ENCODE measurements at regions not wholly inside any gene's neighbourhood (a gene's known extent, or its start where the extent isn't known, plus 50 kb on each side); places are given as distances from the start of the nearest gene placed in this dataset.

DNA sequence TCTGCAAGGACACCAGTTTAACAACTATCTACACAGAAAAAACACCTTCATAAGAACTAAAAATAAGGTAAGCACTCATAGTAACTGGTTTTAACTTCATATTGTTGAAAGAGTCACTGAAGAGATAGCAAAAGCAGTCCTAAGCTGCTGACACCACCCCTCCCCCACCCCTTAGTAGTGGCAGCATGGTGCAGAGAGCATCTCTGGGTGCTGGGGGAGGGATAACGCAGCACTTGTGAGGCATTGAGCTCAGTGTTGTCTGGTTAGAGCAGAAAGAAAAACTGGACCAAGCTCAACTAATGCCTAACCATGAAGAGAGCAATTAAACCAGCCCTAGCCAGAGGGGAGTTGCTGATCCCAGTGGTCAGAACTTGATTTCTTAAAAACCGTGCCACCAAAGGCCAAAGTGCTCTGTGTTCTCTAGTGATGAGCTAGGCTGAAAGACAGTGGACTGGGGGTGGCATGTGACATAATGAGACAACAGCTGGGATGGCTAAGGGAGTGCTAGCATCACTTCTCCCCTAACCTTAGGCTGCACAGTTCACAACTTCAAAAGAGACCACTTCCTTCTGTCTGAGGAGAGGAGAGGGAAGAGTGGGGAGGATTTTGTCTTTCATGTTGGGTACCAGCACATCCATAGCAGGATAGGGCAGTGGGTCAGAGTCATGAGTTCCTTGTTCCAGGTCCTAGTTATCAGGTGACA is 669.3 kb downstream of the PDHA2 start:
- Histone ChIP-seq H3K4me1 (ENCODE audit: insufficient read depth, low read length) (no peaks in the 10 kb centered on the region), H3K27ac (ENCODE audit: low read depth, low read length) (no peak overlapping the region), H3K9me3 (ENCODE audit: control insufficient read depth in 1 of 2, low read length in 2 of 2) (no peaks in the 10 kb centered on the region), H3K4me3 (ENCODE audit: low read length in 2 of 2) (no peak overlapping the region), H3K27me3 (ENCODE audit: insufficient read depth, low read length) (no peaks in the 10 kb centered on the region), H3K36me3 (ENCODE audit: insufficient read depth, low read length) (no peaks in the 10 kb centered on the region)
- intact Hi-C loops (cut with micrococcal nuclease), result no loop called here
- no peak for DNase-seq
- H3K9me3 Mint-ChIP-seq, result peaks cover 0 to 8% (median 3%) of the 10 kb centered on the region in 8 donors
- H3K4me1 Mint-ChIP-seq, result no peaks in the 10 kb centered on the region
- no peak overlapping the region for H3K4me3 Mint-ChIP-seq
- no peaks in the 10 kb centered on the region for H3K36me3 Mint-ChIP-seq
- no peak overlapping the region for H3K27ac Mint-ChIP-seq
- POLR2A ChIA-PET (ENCODE audit: partially characterized antibody), result no interaction called here
- H3K27me3 Mint-ChIP-seq, result no peaks in the 10 kb centered on the region
- CTCF ChIA-PET (ENCODE audit: partially characterized antibody), result no interaction called here

DNA sequence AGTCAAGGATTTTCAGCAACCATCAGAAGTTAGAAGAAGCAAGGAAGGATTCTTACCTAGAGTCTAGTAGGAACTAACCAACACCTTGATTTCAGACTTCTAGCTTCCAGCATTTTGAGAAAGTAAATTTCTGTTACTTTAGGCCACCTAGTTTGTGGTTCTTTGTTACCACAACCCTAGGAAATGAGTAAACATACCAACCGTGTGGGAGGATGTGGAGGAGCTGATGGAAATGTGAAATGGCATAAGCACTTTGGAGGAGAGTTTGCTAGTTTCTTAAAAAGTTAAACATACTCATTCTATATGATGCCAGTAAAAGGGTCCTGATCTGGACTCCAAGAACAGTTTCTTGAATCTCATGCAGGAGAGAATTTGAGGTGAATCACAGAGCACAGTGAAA is 679.4 kb downstream of the PDHA2 start:
- Histone ChIP-seq H3K36me3 (ENCODE audit: insufficient read depth, low read length) (no peaks in the 10 kb centered on the region), H3K9me3 (ENCODE audit: control insufficient read depth in 1 of 2, low read length in 2 of 2) (no peaks in the 10 kb centered on the region), H3K27me3 (ENCODE audit: insufficient read depth, low read length) (no peaks in the 10 kb centered on the region), H3K4me3 (ENCODE audit: low read length in 2 of 2) (no peak overlapping the region), H3K27ac (ENCODE audit: low read depth, low read length) (no peak overlapping the region), H3K4me1 (ENCODE audit: insufficient read depth, low read length) (no peaks in the 10 kb centered on the region)
- Mint-ChIP-seq H3K27me3 (no peaks in the 10 kb centered on the region), H3K27ac (no peak overlapping the region), H3K36me3 (no peaks in the 10 kb centered on the region), H3K9me3 (peaks cover 0 to 5% (median 3%) of the 10 kb centered on the region in 8 donors), H3K4me1 (no peaks in the 10 kb centered on the region), H3K4me3 (no peak overlapping the region)
- ChIA-PET CTCF (ENCODE audit: partially characterized antibody) (no interaction called here), POLR2A (ENCODE audit: partially characterized antibody) (no interaction called here)
- no peak for DNase-seq
- intact Hi-C loops (cut with micrococcal nuclease), result no loop called here

DNA sequence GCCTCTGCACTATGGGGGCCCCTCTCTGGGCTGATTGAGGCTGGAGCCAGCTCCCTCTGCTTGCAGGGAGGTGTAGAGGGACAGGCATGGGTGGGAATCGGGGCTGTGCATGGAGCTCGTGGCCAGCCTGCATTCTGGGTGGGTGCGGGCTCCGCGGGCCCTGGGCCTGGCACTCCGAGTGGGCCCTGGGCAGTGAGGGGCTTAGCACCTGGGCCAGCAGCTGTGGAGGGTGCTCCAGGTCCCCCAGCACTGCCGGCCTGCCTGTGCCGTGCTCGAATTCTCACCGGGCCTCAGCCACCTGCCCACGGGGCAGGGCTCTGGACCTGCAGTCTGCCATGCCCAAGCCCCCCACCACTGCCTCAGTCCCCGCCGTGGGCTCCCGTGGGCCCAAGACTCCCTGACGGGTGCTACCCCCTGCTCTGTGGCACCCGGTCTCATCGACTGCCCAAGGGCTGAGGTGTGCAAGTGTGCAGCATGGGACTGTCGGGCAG is 681.2 kb downstream of the PDHA2 start:
- Histone ChIP-seq H3K4me1 (ENCODE audit: insufficient read depth, low read length) (no peaks in the 10 kb centered on the region), H3K27me3 (ENCODE audit: insufficient read depth, low read length) (no peaks in the 10 kb centered on the region), H3K27ac (ENCODE audit: low read depth, low read length) (no peak overlapping the region), H3K9me3 (ENCODE audit: control insufficient read depth in 1 of 2, low read length in 2 of 2) (no peaks in the 10 kb centered on the region), H3K36me3 (ENCODE audit: insufficient read depth, low read length) (no peaks in the 10 kb centered on the region), H3K4me3 (ENCODE audit: low read length in 2 of 2) (no peak overlapping the region)
- no peaks in the 10 kb centered on the region for H3K27me3 Mint-ChIP-seq
- ChIA-PET POLR2A (ENCODE audit: partially characterized antibody) (no interaction called here), CTCF (ENCODE audit: partially characterized antibody) (no interaction called here)
- H3K4me3 Mint-ChIP-seq, result no peak overlapping the region
- H3K27ac Mint-ChIP-seq, result no peak overlapping the region
- peaks cover 0 to 3% (median 0%) of the 10 kb centered on the region in 8 donors for H3K9me3 Mint-ChIP-seq
- intact Hi-C loops (cut with micrococcal nuclease), result no loop called here
- no peak for DNase-seq
- no peaks in the 10 kb centered on the region for H3K36me3 Mint-ChIP-seq
- no peaks in the 10 kb centered on the region for H3K4me1 Mint-ChIP-seq

DNA sequence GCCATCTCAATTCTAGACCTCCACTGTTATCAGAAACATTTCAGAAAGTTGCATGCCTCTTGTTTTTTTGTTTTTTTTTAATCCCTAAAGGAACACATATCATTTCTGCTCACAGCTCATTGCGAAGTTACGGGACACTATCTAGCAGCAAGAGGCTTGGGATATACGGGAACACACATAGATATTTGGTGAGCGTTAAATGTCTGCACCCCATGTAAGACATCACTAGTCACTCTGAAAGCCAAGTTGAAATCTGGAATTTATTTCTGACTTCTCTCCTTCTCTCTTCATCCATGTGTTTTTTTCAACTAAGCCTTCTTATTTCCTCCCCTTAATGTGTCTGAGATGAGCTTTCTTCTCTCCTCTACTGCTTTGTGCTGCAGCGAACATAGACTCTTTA is 683.7 kb downstream of the PDHA2 start:
- no peak for DNase-seq
- H3K27ac ChIP-seq (ENCODE audit: low read depth, low read length), result no peak overlapping the region
- no peak overlapping the region for H3K4me3 ChIP-seq (ENCODE audit: low read length in 2 of 2)
- no peaks in the 10 kb centered on the region for H3K4me1 ChIP-seq (ENCODE audit: insufficient read depth, low read length)
- intact Hi-C loops (cut with micrococcal nuclease), result no loop called here
- H3K9me3 Mint-ChIP-seq, result peaks cover 0 to 3% (median 0%) of the 10 kb centered on the region in 8 donors
- H3K9me3 ChIP-seq (ENCODE audit: control insufficient read depth in 1 of 2, low read length in 2 of 2), result no peaks in the 10 kb centered on the region
- no peaks in the 10 kb centered on the region for H3K27me3 ChIP-seq (ENCODE audit: insufficient read depth, low read length)
- CTCF ChIA-PET (ENCODE audit: partially characterized antibody), result no interaction called here
- no peak overlapping the region for H3K27ac Mint-ChIP-seq
- H3K36me3 Mint-ChIP-seq, result no peaks in the 10 kb centered on the region
- no peak overlapping the region for H3K4me3 Mint-ChIP-seq
- no peaks in the 10 kb centered on the region for H3K4me1 Mint-ChIP-seq
- H3K36me3 ChIP-seq (ENCODE audit: insufficient read depth, low read length), result no peaks in the 10 kb centered on the region
- POLR2A ChIA-PET (ENCODE audit: partially characterized antibody), result no interaction called here
- no peaks in the 10 kb centered on the region for H3K27me3 Mint-ChIP-seq

DNA sequence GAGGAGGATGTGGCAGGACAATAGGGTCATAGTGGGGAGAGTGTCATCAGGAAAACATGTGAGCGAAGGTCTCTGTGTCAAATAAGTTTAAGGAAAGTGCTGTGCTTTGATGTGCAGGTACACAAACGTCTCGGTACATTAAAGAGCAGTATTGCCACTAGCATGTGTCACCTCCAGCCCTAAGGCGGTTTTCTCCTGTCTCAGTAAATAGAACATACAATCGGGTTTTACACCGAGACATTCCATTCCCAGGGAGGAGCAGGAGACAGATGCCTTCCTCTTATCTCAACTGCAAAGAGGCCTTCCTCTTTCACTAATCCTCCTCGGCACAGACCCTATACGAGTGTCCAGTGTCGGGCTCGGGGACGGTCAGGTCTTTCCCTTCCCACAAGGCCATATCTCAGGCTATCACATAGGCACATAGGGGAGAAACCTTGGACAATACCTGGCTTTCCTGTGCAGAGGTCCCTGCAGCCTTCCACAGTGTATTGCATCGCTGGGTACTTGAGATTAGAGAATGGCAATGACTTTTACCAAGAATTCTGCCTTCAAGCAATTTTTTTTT is 684.5 kb downstream of the PDHA2 start:
- no peaks in the 10 kb centered on the region for H3K4me1 ChIP-seq (ENCODE audit: insufficient read depth, low read length)
- Mint-ChIP-seq H3K4me1 (no peaks in the 10 kb centered on the region), H3K9me3 (peaks cover 0 to 3% (median under 1%) of the 10 kb centered on the region in 8 donors), H3K27me3 (no peaks in the 10 kb centered on the region), H3K36me3 (no peaks in the 10 kb centered on the region), H3K4me3 (no peak overlapping the region), H3K27ac (no peak overlapping the region)
- no peaks in the 10 kb centered on the region for H3K36me3 ChIP-seq (ENCODE audit: insufficient read depth, low read length)
- no peaks in the 10 kb centered on the region for H3K9me3 ChIP-seq (ENCODE audit: control insufficient read depth in 1 of 2, low read length in 2 of 2)
- DNase-seq, result no peak
- H3K27ac ChIP-seq (ENCODE audit: low read depth, low read length), result no peak overlapping the region
- CTCF ChIA-PET (ENCODE audit: partially characterized antibody), result no interaction called here
- POLR2A ChIA-PET (ENCODE audit: partially characterized antibody), result no interaction called here
- intact Hi-C loops (cut with micrococcal nuclease), result no loop called here
- H3K27me3 ChIP-seq (ENCODE audit: insufficient read depth, low read length), result no peaks in the 10 kb centered on the region
- H3K4me3 ChIP-seq (ENCODE audit: low read length in 2 of 2), result no peak overlapping the region

DNA sequence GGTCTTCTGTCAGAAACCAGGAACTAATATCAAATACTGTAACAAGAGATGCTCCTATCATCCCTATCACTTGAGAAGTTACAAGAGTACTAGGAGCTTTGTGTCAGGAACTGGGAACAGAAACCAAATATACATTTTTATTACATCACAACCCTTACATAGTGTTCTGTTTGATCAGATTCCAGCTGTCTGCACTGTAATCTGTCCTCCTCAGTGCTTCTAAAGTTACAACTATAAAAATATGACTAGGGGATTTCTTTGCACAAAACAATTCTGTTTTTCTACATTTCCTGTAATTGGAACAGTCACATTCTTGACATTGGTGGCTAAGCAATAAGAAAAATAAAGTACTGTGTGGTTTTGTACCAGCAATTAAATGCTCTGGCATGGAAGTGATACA is 686.0 kb downstream of the PDHA2 start:
- Mint-ChIP-seq H3K4me3 (no peak overlapping the region), H3K27ac (no peak overlapping the region), H3K9me3 (peaks cover 0 to 6% (median 0%) of the 10 kb centered on the region in 8 donors), H3K27me3 (no peaks in the 10 kb centered on the region), H3K4me1 (no peaks in the 10 kb centered on the region), H3K36me3 (no peaks in the 10 kb centered on the region)
- Histone ChIP-seq H3K9me3 (ENCODE audit: control insufficient read depth in 1 of 2, low read length in 2 of 2) (no peaks in the 10 kb centered on the region), H3K27me3 (ENCODE audit: insufficient read depth, low read length) (no peaks in the 10 kb centered on the region), H3K27ac (ENCODE audit: low read depth, low read length) (no peak overlapping the region), H3K4me3 (ENCODE audit: low read length in 2 of 2) (no peak overlapping the region), H3K36me3 (ENCODE audit: insufficient read depth, low read length) (no peaks in the 10 kb centered on the region), H3K4me1 (ENCODE audit: insufficient read depth, low read length) (no peaks in the 10 kb centered on the region)
- intact Hi-C loops (cut with micrococcal nuclease), result no loop called here
- ChIA-PET POLR2A (ENCODE audit: partially characterized antibody) (no interaction called here), CTCF (ENCODE audit: partially characterized antibody) (no interaction called here)
- no peak for DNase-seq

DNA sequence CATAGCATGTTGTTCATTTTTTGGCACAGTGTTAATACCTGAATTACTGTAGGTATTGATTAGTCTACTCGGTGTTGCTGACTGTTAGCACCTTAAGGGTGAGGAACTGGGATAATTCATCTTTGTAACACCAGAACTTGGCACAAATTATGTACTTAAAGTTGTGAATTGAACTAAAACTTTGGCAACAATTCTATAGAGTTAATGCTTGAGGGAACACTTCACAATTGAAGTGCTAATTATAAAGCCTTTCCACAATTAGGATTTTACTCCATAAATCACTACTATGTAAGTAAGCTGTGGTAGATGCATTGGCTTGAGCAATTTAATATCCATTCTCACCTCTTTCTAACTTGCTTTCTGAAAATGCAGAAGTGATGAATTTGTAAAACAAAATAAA is 686.7 kb downstream of the PDHA2 start:
- intact Hi-C loops (cut with micrococcal nuclease), result no loop called here
- Mint-ChIP-seq H3K27ac (no peak overlapping the region), H3K9me3 (peaks cover 0 to 6% (median 0%) of the 10 kb centered on the region in 8 donors), H3K27me3 (no peaks in the 10 kb centered on the region), H3K4me3 (no peak overlapping the region), H3K4me1 (no peaks in the 10 kb centered on the region), H3K36me3 (no peaks in the 10 kb centered on the region)
- POLR2A ChIA-PET (ENCODE audit: partially characterized antibody), result no interaction called here
- CTCF ChIA-PET (ENCODE audit: partially characterized antibody), result no interaction called here
- no peaks in the 10 kb centered on the region for H3K4me1 ChIP-seq (ENCODE audit: insufficient read depth, low read length)
- no peaks in the 10 kb centered on the region for H3K9me3 ChIP-seq (ENCODE audit: control insufficient read depth in 1 of 2, low read length in 2 of 2)
- H3K4me3 ChIP-seq (ENCODE audit: low read length in 2 of 2), result no peak overlapping the region
- no peaks in the 10 kb centered on the region for H3K36me3 ChIP-seq (ENCODE audit: insufficient read depth, low read length)
- H3K27me3 ChIP-seq (ENCODE audit: insufficient read depth, low read length), result no peaks in the 10 kb centered on the region
- no peak for DNase-seq
- no peak overlapping the region for H3K27ac ChIP-seq (ENCODE audit: low read depth, low read length)

Measured in CD4-positive, alpha-beta memory T cell (primary cell).